Skeletal muscle satellite cell (primary cell): ENCODE measurements at regions not wholly inside any gene's neighbourhood (a gene's known extent, or its start where the extent isn't known, plus 50 kb on each side); places are given as distances from the start of the nearest gene placed in this dataset. TPM values are rescaled to one million over a fixed set of nuclear protein-coding genes. Genes with fewer than 3 reads are reported as not detected.

ENCODE experiments used
- H3K27me3 ChIP-seq: 2 replicates; pipeline ENCODE4 v1.7.0; 2013; ENCODE audit warnings: low read length; ENCODE audit not compliant: control insufficient read depth, insufficient read depth
- H3K36me3 ChIP-seq: 2 replicates; pipeline ENCODE4 v1.7.0; 2013; ENCODE audit warnings: mild to moderate bottlenecking, control low read depth, low read length; ENCODE audit not compliant: insufficient read depth
- H3K4me1 ChIP-seq: 2 replicates; pipeline ENCODE4 v1.7.0; 2013; ENCODE audit warnings: low read length; ENCODE audit not compliant: control insufficient read depth, insufficient read depth
- H3K4me2 ChIP-seq: 2 replicates; pipeline ENCODE4 v1.7.0; 2013; ENCODE audit warnings: mild to moderate bottlenecking, low read length
- H3K4me3 ChIP-seq: 2 replicates; pipeline ENCODE4 v1.7.0; 2013; ENCODE audit warnings: low read length
- H3K9ac ChIP-seq: 2 replicates; pipeline ENCODE4 v1.7.0; 2013; ENCODE audit warnings: mild to moderate bottlenecking, low read depth, low read length, moderate library complexity
- H3K9me3 ChIP-seq: replicated peaks from 2 replicates; pipeline ENCODE4 v1.7.0; 2013; ENCODE audit warnings: mild to moderate bottlenecking, control low read depth, low read length
- small RNA-seq: library from RNA; depleted of rRNA; stranded (forward); fragments of <200 nt; gene quantifications from one replicate; pipeline ENCODE3, GENCODE V24; 2012

GRCh38 chr13:67299072-67299635 is 69.0 kb upstream of the PCDH9 start:
- H3K9me3 ChIP-seq, result no peaks in the 10 kb centered on the region
- peak overlapping the region; percentile 59 for H3K9ac ChIP-seq
- peaks cover 42% of the 10 kb centered on the region for H3K4me1 ChIP-seq
- H3K36me3 ChIP-seq, result no peaks in the 10 kb centered on the region
- no peaks in the 10 kb centered on the region for H3K27me3 ChIP-seq
- H3K4me3 ChIP-seq, result peak overlapping the region; percentile 37
- peak overlapping the region; percentile 69 for H3K4me2 ChIP-seq

GRCh38 chr13:67298297-67298696 is 68.2 kb upstream of the PCDH9 start:
- H3K4me1 ChIP-seq, result peaks cover 42% of the 10 kb centered on the region

GRCh38 chr13:67296511-67296910 is 66.4 kb upstream of the PCDH9 start:
- no peak overlapping the region for H3K4me3 ChIP-seq
- H3K4me1 ChIP-seq, result peaks cover 42% of the 10 kb centered on the region
- no peak overlapping the region for H3K9ac ChIP-seq
- H3K36me3 ChIP-seq, result no peaks in the 10 kb centered on the region
- no peaks in the 10 kb centered on the region for H3K9me3 ChIP-seq
- H3K4me2 ChIP-seq, result no peak overlapping the region
- no peaks in the 10 kb centered on the region for H3K27me3 ChIP-seq

More at GRCh38 chr13:67298297-67298696, 68.2 kb upstream of the PCDH9 start:
- H3K4me2 ChIP-seq, result peak overlapping the region; percentile 22
- H3K36me3 ChIP-seq, result no peaks in the 10 kb centered on the region
- no peak overlapping the region for H3K4me3 ChIP-seq
- H3K9me3 ChIP-seq, result no peaks in the 10 kb centered on the region
- no peaks in the 10 kb centered on the region for H3K27me3 ChIP-seq
- H3K9ac ChIP-seq, result peak overlapping the region; percentile 56

- Histone ChIP-seq H3K9me3 (no peaks in the 10 kb centered on the region), H3K4me2 (no peak overlapping the region), H3K9ac (no peak overlapping the region), H3K4me3 (no peak overlapping the region), H3K36me3 (no peaks in the 10 kb centered on the region), H3K27me3 (no peaks in the 10 kb centered on the region), H3K4me1 (peaks cover 16% of the 10 kb centered on the region)
Observed at GRCh38 chr13:67292886-67293285, 62.8 kb upstream of the PCDH9 start.

DNA sequence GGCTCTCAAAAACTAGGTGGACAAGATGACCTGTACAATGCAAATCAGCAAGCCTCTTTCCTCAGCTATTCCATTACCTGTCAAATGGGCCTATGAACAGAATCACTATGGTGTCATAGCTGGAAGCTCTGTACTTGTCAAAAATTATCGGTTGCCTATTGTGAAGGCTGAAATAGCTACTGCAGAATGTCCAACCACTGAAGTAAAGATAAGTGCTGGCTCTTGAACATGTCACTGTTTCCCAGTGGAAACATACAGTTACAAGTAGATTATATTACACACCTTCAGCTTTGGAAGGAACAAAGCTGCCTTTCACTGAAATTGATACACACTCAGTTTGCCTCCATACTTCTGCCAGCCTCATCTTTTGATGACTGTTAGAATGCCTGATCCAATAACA is 55.5 kb upstream of the PCDH9 start:
- no peaks in the 10 kb centered on the region for H3K27me3 ChIP-seq
- H3K9me3 ChIP-seq, result no peaks in the 10 kb centered on the region
- H3K4me2 ChIP-seq, result no peak overlapping the region
- H3K9ac ChIP-seq, result no peak overlapping the region
- H3K4me3 ChIP-seq, result no peak overlapping the region
- peaks cover 7% of the 10 kb centered on the region for H3K4me1 ChIP-seq
- no peaks in the 10 kb centered on the region for H3K36me3 ChIP-seq

- H3K9ac ChIP-seq, result no peak overlapping the region
- no peak overlapping the region for H3K4me3 ChIP-seq
- H3K4me2 ChIP-seq, result no peak overlapping the region
- H3K36me3 ChIP-seq, result no peaks in the 10 kb centered on the region
- no peaks in the 10 kb centered on the region for H3K27me3 ChIP-seq
- H3K4me1 ChIP-seq, result peaks cover 18% of the 10 kb centered on the region
- no peaks in the 10 kb centered on the region for H3K9me3 ChIP-seq
Observed at GRCh38 chr13:67283637-67284036, 53.5 kb upstream of the PCDH9 start.

- Histone ChIP-seq H3K4me2 (no peak overlapping the region), H3K36me3 (no peaks in the 10 kb centered on the region), H3K9me3 (no peaks in the 10 kb centered on the region), H3K9ac (no peak overlapping the region), H3K4me3 (no peak overlapping the region), H3K4me1 (peaks cover 34% of the 10 kb centered on the region), H3K27me3 (no peaks in the 10 kb centered on the region)
Observed at GRCh38 chr13:67281466-67281865, 51.3 kb upstream of the PCDH9 start.

Small RNAs in the stretch of these regions (small RNA-seq; reads per million reads assigned to genes)
- not detected for gene RN7SL761P
- gene RPL37P21, result not detected
- gene RPS3AP52, result not detected
- not detected for gene SNRPFP3
